T47D (cell line): ENCODE measurements at regions not wholly inside any gene's neighbourhood (a gene's known extent, or its start where the extent isn't known, plus 50 kb on each side); places are given as distances from the start of the nearest gene placed in this dataset.

Source experiments
- DNase-seq, 2 experiments: peaks; one replicate each; pipeline versions ENCODE4 v3.0.0 to v3.0.0-alpha.2; 2011 to 2012; ENCODE audit warnings: low read depth in 1 of 2, low spot score in 1 of 2
- JUND ChIP-seq: IDR thresholded peaks from 2 replicates; pipeline ENCODE4 v1.6.1; 2012; ENCODE audit warnings: low read depth
- in situ Hi-C: cut with HindIII; loops from 2 replicates; pipeline ENCODE4 v1.10.0; 2016; ENCODE audit warnings: low sequenced_read_pairs, low pct_unique_long_range_greater_than_20kb

GRCh38 chr13:99145461-99145860, 55.2 kb upstream of the UBAC2 start:
- TF ChIP-seq JUND = no peak
- in situ Hi-C loops = no loop called here
- no peak for DNase-seq

GRCh38 chr13:99150575-99151361, 49.9 kb upstream of the UBAC2 start:
- in situ Hi-C loops = no loop called here
- DNase-seq = no peak
- no peak for TF ChIP-seq JUND
